Testis (tissue), 2 donors: ENCODE measurements at regions not wholly inside any gene's neighbourhood (a gene's known extent, or its start where the extent isn't known, plus 50 kb on each side); places are given as distances from the start of the nearest gene placed in this dataset.

ENCODE experiments used
- CTCF ChIP-seq, 3 experiments: fragments of 450-650 bp in 2 of 3; fragments of 200-600 bp in 1 of 3; sonication (generic) in 1 of 3; IDR thresholded peaks; one replicate each; pipeline ENCODE4 v1.5.1; 2016 to 2019; ENCODE audit warnings: antibody characterized with exemption in 3 of 3, mild to moderate bottlenecking in 2 of 3, moderate library complexity in 1 of 3
- POLR2A ChIP-seq: fragments of 450-650 bp; IDR thresholded peaks from one replicate; pipeline ENCODE4 v1.6.1; 2017; ENCODE audit warnings: antibody characterized with exemption, mild to moderate bottlenecking, moderate library complexity

- TF ChIP-seq CTCF (IDR thresholded peaks at IDR 0.05) (no peak), POLR2A (no peak)
Measured at GRCh38 chrX:148284056-148284455, 216.4 kb upstream of the AFF2 start.
